HT1080 (cell line): ENCODE measurements at regions not wholly inside any gene's neighbourhood (a gene's known extent, or its start where the extent isn't known, plus 50 kb on each side); places are given as distances from the start of the nearest gene placed in this dataset.

Experiments used
- DNase-seq: peaks from one replicate; pipeline ENCODE4 v3.0.0-alpha.2; 2015; ENCODE audit warnings: low read depth

DNA sequence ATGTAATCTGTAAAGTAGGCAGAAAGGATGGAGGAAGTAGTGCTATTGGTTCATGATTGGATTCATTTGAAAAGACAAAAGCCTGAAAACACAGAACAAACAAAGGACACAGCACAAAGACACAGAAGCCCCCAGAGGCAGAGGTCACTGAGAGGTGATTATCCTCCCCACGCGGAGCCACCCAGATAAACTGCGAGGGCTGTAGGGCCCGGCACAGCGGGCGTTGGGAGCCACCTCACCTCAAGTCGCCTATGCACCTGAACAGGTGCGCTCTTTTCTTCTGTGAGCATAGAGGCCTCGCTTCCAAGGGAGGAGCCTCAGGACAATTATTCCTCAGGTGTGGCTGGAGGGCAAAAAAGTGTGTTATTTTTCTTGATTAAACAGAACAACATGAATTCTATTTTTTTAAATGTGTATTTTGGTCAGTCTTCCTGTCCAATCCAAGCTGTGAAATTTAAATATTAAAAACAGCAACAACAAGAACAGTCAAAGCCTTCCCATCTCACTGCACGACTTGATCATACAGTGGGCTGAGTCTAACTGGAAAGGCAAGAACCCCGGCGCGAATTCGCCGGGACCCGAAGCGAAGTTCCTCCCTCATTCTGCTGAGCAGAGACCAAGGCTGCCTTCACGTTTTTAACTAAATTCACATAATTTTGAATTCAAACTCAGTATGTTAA, 205.3 kb downstream of the THBS2 start:
- no peak for DNase-seq

DNA sequence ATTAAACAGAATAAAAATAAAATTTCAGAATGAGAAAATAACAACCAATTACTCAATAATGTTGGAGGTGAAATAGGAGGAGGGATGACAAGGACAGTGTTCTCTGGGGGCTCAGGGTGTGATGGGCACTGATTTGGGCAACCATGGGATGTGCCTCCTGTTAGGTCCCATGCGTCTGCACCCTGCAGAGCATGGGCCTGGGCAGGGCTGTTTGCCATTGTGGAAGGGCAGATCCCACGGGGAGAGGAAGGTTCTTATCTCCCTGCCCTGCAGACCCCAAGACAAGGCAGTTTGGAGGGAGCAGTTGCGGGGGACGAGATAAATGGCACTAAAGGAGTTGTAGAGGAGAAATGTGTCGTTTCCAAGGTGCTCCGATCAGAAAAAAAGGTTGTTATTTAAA, 206.3 kb downstream of the THBS2 start:
- DNase-seq, result no peak

DNA sequence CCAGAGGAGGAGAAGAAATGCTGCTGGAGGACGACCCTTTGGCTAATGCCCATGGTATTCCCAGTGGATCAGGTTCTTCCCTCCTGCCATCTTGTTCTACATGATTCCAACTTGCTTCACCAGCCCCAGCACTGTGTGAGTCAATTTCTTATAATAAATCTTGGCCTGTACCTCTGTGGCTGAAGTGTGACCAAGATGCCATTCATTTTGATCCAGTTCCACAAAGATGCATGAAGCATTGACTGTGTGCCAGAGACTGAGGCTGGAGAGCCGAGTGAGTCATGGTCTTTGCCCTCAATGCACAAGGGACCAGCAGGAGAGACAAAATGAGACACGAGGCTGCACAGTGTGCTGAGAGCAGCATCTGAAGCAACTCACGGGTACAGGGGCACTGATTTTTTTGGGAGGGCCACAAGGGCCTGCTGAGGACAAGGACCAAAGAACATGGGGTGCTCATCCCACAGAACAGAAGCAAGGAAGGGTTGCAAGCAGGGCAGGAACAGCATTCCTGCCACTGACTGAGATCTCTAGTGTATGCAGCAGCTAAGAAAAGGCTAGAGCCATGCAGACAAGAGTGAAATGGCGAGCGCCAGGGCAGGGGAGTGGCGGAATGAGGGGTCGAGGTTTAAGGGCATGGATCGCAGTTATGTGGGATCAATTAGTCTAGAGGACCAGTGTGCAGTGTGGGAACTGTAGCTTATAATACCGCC, 207.0 kb downstream of the THBS2 start:
- peak; percentile 51 for DNase-seq

DNA sequence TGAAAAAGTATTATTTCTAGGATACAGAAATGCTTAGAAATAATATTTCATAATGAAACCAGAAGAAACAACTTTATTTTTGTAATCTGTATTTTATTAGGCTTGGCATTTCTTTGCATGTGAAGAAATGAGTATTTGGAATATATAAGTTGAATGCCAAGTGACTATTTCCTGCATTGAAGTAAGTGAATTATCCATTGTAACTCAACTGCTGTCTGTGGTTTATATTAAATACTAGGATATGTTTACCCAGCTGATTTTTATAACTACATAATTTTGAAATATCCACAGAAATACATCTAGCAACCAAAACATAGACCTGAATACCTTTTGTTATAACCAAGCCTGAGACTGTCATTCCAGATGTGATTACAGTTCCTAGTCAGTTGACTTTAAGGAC, 207.6 kb downstream of the THBS2 start:
- no peak for DNase-seq

DNA sequence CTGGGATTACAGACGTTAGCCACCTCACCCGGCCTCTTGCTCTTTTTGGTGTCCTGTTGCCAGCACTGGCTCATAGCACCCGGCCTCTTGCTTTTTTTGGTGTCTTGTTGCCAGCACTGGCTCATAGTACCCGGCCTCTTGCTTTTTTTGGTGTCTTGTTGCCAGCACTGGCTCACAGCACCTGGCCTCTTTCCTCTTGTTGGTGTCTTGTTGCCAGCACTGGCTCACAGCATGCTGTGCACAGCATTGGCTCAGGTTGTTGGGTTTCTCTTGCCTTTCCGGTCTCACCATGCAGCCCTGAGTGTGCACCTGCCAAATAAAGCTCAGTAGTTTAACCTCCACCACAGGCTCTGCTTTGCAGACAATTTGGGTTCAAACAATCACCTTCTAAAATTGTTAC, 208.2 kb downstream of the THBS2 start:
- no peak for DNase-seq

DNA sequence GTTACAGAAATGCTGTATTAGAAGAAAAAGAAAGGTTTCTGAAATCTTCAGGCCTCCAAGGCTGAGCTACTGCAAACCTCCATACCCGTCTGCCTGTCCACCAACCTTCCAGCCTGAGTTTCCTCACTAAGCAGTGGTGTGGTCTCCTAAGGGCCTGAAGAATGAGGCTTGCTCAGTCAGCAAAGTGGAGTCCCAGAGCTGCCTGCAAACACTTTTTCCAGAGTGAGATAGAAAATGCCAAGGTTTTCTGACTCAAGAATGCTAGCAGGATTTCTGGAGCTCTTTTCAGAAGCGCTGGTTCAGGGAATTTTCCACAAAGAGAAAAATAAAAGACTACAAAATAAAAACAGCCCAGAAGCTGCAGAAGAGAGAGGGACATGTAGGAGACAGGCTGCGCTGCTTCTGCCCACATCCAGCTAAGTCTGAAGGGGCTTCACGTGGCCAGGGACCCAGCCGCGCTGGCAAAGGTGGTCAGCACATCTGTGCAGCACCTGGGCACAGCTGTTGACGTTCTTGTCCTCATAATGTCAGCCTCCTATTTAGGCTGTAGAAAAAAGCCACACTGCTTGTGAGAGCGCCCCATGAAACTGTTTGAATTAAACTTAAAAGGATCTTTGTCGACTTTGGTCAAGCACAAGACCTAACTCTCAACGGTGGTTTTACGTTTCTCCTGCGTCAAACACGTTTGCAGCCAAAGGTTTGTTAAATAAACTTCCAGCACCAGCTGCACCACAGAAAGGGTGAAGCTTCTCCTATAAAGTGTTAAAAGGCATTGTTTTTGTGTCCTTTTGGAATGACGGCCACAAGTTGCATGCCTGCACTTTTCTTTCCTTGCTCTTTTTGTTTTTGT, 209.0 kb downstream of the THBS2 start:
- DNase-seq, result no peak

DNA sequence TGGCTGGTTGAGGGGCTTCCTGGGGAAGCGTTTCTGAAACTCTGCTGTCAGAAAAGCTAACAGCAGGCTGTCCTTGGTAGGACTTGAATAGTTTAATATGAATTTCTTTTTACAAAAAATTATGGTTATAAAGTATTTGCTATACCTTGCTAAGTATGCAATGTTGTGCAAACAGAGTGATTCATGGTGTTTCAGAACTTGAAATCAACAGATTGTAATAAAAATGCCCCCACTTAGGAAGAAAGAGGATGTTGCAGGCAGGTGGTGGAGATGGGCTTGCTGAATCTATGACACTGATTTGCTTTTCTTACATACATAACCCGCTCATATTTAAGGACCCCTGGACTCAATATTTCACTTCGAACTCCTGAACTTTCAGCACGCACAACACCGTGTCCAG, 211.6 kb downstream of the THBS2 start:
- DNase-seq, result no peak

DNA sequence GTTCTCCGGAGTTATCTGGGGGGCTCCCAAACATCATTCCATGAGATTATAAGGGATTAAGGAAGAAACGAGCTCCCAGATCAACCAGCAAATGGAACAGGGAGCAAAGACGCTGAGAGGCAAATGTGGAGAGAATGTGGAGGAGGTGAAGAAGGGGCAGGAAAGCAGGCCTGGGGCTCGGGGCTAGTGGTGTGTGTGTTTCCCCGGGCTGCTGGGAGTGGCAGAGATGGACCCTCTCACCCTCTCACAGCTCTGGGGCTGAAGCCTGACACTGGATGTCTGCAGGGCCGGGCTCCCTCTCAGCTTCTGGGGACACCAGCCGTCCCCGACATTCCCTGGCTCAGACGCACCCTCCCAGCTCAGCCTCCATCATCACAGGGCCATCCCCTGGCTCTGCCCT, 212.6 kb downstream of the THBS2 start:
- no peak for DNase-seq

DNA sequence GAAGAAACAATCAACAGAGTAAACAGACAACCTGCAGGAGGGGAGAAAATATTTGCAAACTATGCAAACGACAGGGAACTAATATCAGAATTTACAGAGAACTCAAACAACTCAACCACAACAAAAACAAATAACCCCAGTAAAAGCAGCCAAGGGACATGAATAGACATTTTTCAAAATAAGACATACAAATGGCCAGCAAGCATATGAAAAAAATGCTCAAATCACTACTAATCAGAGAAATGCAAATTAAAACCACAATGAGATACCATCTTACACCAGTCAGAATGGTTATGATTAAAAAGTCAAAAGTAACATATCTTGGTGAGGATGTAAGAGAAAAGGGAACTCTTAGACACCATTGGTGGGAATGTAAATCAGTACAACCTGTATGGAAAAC, 215.0 kb downstream of the THBS2 start:
- no peak for DNase-seq

DNA sequence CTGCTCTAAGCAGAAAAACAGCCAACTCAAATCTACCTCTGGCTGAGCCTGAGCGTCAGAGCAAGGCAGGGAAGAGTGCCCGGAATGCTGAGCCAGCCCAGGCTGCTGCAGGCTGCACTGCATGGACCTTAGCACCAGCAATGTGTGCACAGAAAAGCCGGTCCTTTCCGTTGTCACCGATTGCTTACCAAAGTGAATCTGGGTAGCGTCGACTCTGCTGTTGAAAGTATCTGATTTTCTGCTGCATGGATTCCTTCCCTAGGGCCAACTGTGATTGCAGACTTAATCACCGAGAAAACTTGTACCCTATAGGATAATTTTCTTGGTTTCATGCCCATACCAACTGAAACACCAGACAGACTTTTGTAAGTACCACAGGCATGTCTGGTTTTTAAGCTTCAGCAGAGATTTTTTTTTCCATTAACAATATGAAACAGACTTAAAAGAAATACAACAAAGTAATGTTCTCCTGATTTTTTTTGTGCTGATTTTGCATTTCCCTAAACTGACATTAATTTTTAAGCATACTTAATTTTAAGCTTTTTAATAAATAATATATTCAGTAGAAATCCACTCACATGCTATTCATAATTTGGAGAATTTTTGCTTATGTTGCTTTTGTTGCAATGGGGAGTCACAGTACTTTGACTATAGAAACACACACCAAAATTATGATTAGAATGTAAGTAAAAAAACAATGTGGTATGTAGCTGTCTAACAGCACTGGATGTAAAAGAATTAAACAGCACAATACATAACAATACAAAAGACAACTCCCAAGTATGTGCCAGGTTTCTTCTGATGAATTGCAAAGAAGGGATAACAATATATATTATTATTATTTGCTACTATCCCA, 218.0 kb downstream of the THBS2 start:
- peak; percentile 23 for DNase-seq

DNA sequence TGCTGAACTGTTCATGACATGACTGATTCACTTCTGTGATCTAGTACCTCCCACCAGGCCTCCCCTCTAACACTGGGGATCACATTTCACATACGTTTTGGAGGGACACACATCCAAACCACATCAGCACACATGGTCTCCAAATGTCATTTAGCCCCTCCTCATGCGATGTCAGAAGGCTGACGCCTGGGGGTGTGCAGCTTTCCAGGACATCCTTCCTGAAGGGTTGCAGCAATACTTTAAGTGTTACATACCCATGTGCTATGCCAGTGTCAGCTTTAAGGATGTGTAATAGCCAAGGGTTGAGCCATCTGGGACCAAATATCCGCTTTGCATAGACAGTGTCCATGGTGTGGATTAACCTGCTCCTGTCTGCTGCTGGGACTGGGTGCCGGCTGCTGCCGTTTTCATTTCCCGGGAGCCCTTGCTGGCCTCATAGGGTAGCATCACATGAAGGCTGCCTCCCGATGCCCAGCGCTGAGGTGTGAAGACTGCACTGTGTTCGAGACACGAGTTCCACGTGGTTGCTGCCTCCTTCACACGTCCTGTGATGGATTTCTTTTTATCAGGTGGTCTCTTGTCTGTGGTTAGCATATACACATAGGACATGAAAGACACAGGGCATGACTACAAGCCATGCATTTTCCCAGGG, 219.0 kb downstream of the THBS2 start:
- no peak for DNase-seq

DNA sequence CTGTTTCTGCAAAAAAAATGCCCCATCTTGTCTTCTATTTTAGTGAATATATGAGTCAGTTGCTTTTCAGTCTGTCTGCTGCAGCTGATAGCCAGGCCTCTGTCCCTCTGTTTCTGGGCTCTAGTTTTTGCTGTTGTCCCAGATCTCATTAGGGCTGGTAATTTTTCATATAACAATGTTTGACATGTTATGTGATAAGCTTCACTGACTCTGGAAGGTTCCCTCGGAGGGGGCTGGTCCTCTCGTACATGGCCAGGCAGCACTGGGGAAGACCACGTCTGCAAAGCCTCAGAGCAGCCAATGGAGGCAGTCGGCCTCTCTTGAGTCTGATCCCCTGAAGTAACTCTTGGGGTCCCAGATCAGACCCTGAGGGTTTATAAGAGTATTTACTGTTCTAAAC, 223.8 kb downstream of the THBS2 start:
- DNase-seq, result no peak

DNA sequence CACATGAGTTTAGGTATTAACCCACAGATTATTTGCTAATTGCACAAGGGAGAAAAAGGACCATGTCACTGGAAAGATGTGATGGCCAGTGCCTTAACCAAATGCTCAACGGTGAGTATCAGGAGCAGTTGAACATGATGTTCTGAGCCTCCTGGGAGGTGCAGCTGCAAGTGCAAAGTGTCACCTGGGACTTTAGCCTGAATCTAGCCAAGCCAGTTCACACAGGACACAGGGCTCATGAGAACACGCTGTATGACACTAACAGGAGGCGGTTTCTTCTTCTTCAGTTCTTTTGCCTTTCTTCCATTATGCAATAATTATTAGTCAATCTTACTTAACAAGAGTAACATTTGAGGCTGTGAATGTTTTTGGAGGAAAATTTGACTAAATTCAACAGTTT, 225.3 kb downstream of the THBS2 start:
- DNase-seq, result no peak

DNA sequence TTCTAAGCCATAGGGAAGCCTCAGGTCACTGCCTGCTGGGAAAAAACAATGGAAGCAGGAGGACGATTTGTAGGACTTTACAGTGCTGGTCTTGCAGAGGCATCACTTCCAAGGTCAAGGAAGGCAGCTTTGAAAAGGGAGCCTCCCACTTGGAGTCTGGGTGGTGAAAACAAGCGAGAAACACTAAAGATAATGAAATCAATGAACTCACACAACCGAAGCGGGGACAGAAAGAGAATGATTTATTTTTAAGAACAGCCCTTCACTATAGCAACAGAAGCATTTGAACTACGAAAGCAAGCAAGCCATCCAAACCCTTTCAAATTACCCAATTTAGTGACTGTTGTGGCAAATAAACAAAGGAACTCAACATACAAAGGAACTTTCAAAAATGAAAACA, 227.5 kb downstream of the THBS2 start:
- DNase-seq, result no peak

DNA sequence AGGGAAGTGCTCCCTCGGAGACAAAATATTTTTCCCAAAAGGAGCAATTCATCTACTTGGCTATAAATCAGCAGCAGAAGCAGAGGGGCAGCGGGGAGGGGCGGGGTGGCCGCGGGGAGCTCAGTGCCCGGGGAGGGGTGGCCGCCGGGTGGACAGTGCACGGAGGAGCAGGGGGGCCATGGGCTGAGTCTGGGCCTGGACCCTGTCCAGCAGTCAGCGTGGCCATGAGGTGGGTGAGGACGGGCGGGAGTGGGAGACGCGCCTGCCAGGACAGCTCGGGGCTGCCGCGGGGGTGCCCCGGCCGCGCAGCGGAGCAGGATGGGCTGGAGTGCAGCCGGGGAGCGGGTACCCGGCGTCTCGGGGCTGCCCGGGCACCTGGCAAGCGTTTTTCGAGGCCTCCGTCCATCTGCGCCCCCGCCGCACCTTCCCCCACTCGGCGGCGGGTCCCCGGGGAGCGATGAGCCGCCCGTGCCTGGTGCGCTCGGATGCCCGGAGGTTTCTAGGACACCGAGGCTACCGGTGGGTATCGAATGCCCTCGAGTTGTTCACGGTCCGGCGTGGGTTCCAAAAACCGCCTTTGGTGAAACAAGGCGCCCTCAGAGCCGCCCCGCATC, 229.5 kb downstream of the THBS2 start:
- no peak for DNase-seq

DNA sequence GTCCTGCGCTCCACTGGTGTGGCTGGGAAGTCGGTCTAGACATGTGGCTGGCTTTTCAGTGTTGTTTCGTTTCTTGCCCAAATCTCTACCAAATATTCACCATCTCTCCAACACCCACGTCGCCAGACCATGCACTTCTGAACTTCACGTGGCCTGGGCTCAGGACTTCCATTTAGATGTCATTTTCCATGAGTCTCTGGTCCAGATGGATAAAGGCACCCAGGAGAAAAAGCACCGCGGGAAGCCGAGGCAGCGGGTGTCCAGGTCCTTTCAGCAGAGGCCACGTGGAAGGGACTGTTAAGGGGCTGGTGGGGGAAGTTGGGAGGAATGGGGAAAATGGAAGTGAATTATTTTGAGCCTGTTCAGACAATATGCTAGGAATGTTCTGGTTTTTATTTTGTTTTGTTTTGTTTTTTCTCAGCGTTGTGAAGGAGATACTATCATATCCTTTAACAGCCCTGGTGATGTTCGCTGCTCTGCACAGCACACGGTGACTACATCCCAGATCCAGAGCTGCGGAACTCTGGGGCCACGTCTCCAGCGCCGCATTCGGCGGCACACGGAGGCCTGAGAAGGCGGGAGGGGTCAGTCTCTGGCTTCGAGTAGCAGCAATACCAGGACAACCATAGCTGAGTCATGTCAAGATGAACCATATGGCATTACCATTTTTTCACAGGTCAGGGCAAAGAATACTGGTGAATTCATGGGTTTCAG, 230.3 kb downstream of the THBS2 start:
- DNase-seq, result no peak

DNA sequence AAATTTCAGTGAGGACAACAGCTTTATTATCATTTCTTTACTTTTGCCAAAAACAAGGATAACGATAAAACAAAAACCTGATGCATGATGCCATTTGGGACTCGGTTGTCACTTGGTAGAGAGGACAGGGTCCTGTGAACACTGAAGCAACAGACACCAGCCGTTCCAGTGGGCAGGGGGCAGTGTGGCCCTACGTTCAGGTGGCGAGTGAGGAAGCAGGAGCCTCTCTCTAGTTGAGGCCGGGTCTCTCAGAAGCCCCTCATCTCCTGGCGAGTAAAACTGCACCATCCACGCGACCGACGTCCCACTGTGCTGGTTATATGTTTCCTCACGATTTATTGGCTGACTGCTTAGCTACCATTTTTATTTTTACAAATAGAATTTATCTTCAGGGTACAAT, 231.6 kb downstream of the THBS2 start:
- DNase-seq, result no peak

DNA sequence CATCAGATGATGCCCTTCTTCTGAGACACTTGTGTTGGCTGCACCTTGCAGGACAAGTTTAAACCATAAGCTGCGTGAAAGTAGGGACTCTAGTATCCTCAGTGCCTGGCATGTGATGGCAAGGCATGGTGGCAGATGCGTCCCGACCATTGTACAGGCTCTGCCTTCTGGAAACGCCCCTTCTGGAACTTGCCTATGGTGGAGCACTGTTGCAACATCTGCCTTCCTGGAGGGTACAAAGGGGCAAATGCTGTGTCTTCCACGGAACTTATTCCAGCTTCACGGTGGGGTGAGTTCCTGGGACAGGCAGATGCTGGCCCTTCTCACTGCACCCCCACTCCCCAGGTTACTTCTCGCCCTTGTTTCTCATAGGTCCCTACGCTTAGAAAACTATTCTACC, 232.8 kb downstream of the THBS2 start:
- no peak for DNase-seq

DNA sequence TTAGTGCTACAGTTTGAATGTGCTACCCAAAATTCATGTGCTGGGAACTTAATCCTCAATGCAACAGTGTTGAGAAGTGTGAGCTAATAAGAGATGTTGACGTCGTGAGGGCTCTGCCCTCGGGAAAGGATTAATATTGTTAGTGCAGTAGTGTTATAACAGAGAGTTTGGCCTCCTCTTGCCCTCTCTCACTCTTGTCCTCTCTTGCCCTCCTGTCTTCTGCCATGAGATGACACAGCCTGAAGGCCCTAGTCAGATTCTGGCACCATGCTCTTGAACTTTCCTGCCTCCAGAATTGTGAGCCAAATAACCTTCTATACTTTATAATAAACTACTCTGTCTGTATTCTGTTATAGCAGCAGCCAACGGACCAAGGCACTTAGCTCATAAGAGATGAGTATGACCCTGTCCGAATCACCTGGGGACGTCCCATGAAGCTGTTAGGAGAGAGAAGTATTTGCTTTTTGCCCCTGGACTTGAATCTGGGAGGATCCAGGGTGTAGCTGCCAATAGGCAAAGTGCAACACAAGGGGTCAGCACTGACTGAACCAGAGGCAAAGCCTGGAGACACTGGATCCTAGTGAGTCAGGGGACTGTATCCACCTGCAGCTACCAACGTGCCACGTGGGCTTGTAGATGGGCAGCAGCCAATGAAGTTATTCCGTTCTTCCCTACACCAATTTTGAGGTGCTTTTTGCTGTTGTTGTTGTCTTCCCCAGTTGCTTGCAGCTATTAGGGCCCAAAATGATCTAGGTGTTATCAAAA, 233.7 kb downstream of the THBS2 start:
- peak; percentile 25 for DNase-seq
